ENCODE measurements at regions not wholly inside any gene's neighbourhood (a gene's known extent, or its start where the extent isn't known, plus 50 kb on each side); places are given as distances from the start of the nearest gene placed in this dataset.

DNA sequence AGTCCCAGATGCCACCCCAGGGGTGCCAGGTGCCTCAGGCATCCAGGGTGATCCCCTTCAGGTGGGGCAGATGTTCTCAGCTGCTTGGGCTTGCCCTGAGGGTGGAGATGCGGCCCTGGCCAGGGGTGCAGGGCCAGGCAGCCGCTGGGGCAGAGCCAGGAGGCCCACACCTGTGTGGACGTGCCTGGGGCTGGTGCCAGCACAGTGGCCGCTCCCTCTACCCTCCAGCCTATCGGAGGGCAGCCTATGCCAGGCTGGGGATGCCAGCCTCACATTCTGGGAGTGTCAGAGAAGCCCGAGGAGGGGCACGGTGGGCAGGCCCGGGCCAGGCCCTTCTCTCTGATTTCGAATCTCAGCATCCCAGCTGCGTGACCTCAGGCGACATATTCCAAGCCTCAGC is 96.5 kb upstream of the WNT4 start:
- TF ChIP-seq SUZ12 (IDR thresholded peaks at IDR 0.05) (no peak), FOXM1 (IDR thresholded peaks at IDR 0.05; ENCODE audit: borderline replicate concordance) (no peak), ZNF384 (IDR thresholded peaks at IDR 0.05) (no peak), HDGF (IDR thresholded peaks at IDR 0.05; ENCODE audit: borderline replicate concordance) (no peak), BHLHE40 (IDR thresholded peaks at IDR 0.05; ENCODE audit: borderline replicate concordance) (no peak), CTBP1 (IDR thresholded peaks at IDR 0.05; ENCODE audit: borderline replicate concordance) (no peak), SP1 (IDR thresholded peaks at IDR 0.05) (no peak), TARDBP (IDR thresholded peaks at IDR 0.05) (no peak)
